Peyer's patch (tissue), 4 donors: ENCODE measurements at regions not wholly inside any gene's neighbourhood (a gene's known extent, or its start where the extent isn't known, plus 50 kb on each side); places are given as distances from the start of the nearest gene placed in this dataset.

ENCODE experiments used
- DNase-seq, 3 donors: peaks; one replicate each; pipeline ENCODE4 v3.0.0-alpha.2; 2017 to 2019
- H3K27ac ChIP-seq, 4 donors: fragments of 200-600 bp; sonication (generic); one replicate each; pipeline ENCODE4 v1.5.1; 2016 to 2019
- H3K27me3 ChIP-seq, 2 donors: fragments of 200-600 bp; sonication (generic); one replicate each; pipeline ENCODE4 v1.5.1; 2019
- H3K36me3 ChIP-seq, 3 donors: fragments of 200-600 bp; sonication (generic); one replicate each; pipeline ENCODE4 v1.5.1; 2016 to 2019
- H3K4me1 ChIP-seq, 4 donors: fragments of 200-600 bp; sonication (generic); one replicate each; pipeline ENCODE4 v1.5.1; 2016 to 2019
- H3K4me3 ChIP-seq, 4 donors: fragments of 200-600 bp; sonication (generic); 1 replicate in 3 of 4; 2 replicates in 1 of 4; pipeline ENCODE4 v1.5.1; 2016 to 2019; ENCODE audit warnings: mild to moderate bottlenecking in 1 of 4
- H3K9me3 ChIP-seq, 4 donors: fragments of 200-600 bp; sonication (generic); one replicate each; pipeline ENCODE4 v1.5.1; 2016 to 2019; ENCODE audit warnings: mild to moderate bottlenecking in 1 of 4
- CTCF ChIP-seq, 6 experiments: fragments of 450-650 bp in 4 of 6; fragments of 200-600 bp in 2 of 6; sonication (generic) in 1 of 6; IDR thresholded peaks; one replicate each; pipeline ENCODE4 v1.5.1; 2017 to 2019; ENCODE audit warnings: antibody characterized with exemption in 6 of 6, mild to moderate bottlenecking in 3 of 6, moderate library complexity in 1 of 6
- POLR2A ChIP-seq, 2 donors: fragments of 450-650 bp; IDR thresholded peaks; one replicate each; pipeline ENCODE4 v1.5.1; 2017; ENCODE audit warnings: antibody characterized with exemption in 2 of 2, mild to moderate bottlenecking in 2 of 2, moderate library complexity in 2 of 2

GRCh38 chr4:180615746-180616145 lies 1627.5 kb upstream of the TENM3 start:
- Histone ChIP-seq H3K9me3 (no peaks in the 10 kb centered on the region), H3K27ac (no peak overlapping the region), H3K36me3 (no peaks in the 10 kb centered on the region), H3K27me3 (no peaks in the 10 kb centered on the region), H3K4me1 (no peaks in the 10 kb centered on the region), H3K4me3 (no peak overlapping the region)
- no peak for DNase-seq
- TF ChIP-seq POLR2A (IDR thresholded peaks at IDR 0.05) (no peak), CTCF (IDR thresholded peaks at IDR 0.05) (no peak)

- DNase-seq, result peak in 1 of 3 donors; percentile 46
- H3K27ac ChIP-seq, result no peak overlapping the region
Measured at GRCh38 chr4:180617196-180617595, 1626.0 kb upstream of the TENM3 start.

GRCh38 chr4:180618396-180618795 lies 1624.8 kb upstream of the TENM3 start:
- Histone ChIP-seq H3K4me1 (no peaks in the 10 kb centered on the region), H3K4me3 (no peak overlapping the region), H3K36me3 (no peaks in the 10 kb centered on the region), H3K27ac (no peak overlapping the region), H3K27me3 (no peaks in the 10 kb centered on the region), H3K9me3 (no peaks in the 10 kb centered on the region)
- DNase-seq, result no peak
- TF ChIP-seq POLR2A (IDR thresholded peaks at IDR 0.05) (no peak), CTCF (IDR thresholded peaks at IDR 0.05) (no peak)

More at GRCh38 chr4:180617196-180617595, 1626.0 kb upstream of the TENM3 start:
- TF ChIP-seq CTCF (IDR thresholded peaks at IDR 0.05), result no peak
- TF ChIP-seq POLR2A (IDR thresholded peaks at IDR 0.05), result no peak
- H3K4me1 ChIP-seq, result no peaks in the 10 kb centered on the region
- no peaks in the 10 kb centered on the region for H3K27me3 ChIP-seq
- no peak overlapping the region for H3K4me3 ChIP-seq
- H3K36me3 ChIP-seq, result no peaks in the 10 kb centered on the region
- no peaks in the 10 kb centered on the region for H3K9me3 ChIP-seq

- Histone ChIP-seq H3K4me1 (no peaks in the 10 kb centered on the region), H3K9me3 (no peaks in the 10 kb centered on the region), H3K36me3 (no peaks in the 10 kb centered on the region), H3K27ac (no peak overlapping the region), H3K4me3 (no peak overlapping the region), H3K27me3 (no peaks in the 10 kb centered on the region)
- no peak for DNase-seq
- no peak for TF ChIP-seq CTCF (IDR thresholded peaks at IDR 0.05)
- TF ChIP-seq POLR2A (IDR thresholded peaks at IDR 0.05), result no peak
Measured at GRCh38 chr4:180619440-180619839, 1623.8 kb upstream of the TENM3 start.

- no peak overlapping the region for H3K4me3 ChIP-seq
- no peak for DNase-seq
- no peak for TF ChIP-seq CTCF (IDR thresholded peaks at IDR 0.05)
- TF ChIP-seq POLR2A (IDR thresholded peaks at IDR 0.05), result no peak
- H3K4me1 ChIP-seq, result no peaks in the 10 kb centered on the region
- H3K27me3 ChIP-seq, result no peaks in the 10 kb centered on the region
- no peaks in the 10 kb centered on the region for H3K9me3 ChIP-seq
- no peaks in the 10 kb centered on the region for H3K36me3 ChIP-seq
- H3K27ac ChIP-seq, result no peak overlapping the region
Measured at GRCh38 chr4:180622254-180622653, 1620.9 kb upstream of the TENM3 start.

GRCh38 chr4:180625653-180626052 lies 1617.5 kb upstream of the TENM3 start:
- Histone ChIP-seq H3K27ac (no peak overlapping the region), H3K36me3 (no peaks in the 10 kb centered on the region), H3K27me3 (no peaks in the 10 kb centered on the region), H3K9me3 (no peaks in the 10 kb centered on the region), H3K4me1 (no peaks in the 10 kb centered on the region), H3K4me3 (no peak overlapping the region)
- TF ChIP-seq POLR2A (IDR thresholded peaks at IDR 0.05) (no peak), CTCF (IDR thresholded peaks at IDR 0.05) (no peak)
- no peak for DNase-seq
